HG02763 (cell line): ENCODE measurements at regions not wholly inside any gene's neighbourhood (a gene's known extent, or its start where the extent isn't known, plus 50 kb on each side); places are given as distances from the start of the nearest gene placed in this dataset.

Experiments
- ATAC-seq: cut with Tn5 transposase; IDR thresholded peaks from one replicate; pipeline ENCODE4 v1.9.1; 2021; ENCODE audit warnings: mild to moderate bottlenecking, moderate library complexity; ENCODE audit not compliant: unreplicated experiment

- no peak for ATAC-seq
Observed at GRCh38 chr11:80911666-80912065, 1470.8 kb upstream of the TENM4 start.

GRCh38 chr11:80900265-80900664, 1459.4 kb upstream of the TENM4 start:
- ATAC-seq, result peak; percentile 70

DNA sequence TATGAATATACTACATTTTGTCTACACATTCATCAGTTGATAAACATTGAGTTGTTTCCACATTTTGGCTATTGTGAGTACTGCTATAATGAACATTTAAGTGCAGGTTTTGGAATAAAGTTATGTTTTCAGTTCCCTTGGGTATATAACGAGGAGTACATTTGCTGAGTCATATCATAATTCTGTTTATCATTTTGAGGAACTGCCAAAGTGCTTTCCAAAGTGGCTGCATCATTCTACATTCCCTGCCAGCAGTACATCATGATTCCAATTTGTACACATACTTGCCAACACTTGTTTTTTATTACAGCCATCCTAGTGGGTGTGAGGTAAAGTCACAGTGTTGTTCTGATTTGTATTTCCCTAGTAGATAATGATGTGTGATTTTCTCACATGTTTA, 1458.6 kb upstream of the TENM4 start:
- ATAC-seq, result no peak

- ATAC-seq, result no peak
Observed at GRCh38 chr11:80898910-80899309, 1458.1 kb upstream of the TENM4 start.

DNA sequence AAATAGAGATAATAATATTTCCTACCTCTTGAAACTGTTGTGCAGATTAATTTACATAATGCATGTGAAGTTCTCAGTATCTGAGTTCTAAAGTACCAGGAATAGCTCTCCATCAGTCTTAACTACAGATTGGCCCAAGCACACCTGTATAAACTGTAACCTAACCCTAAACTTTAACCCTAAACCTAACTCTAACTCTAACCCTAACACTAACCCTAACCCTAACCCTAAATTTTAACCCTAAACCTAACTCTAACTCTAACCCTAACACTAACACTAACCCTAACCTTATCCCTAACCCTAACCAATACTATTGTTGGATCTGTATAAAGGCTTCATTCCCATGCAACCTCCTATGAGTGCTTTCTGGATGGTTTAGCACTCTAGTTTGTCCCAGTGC, 1445.9 kb upstream of the TENM4 start:
- ATAC-seq, result no peak

DNA sequence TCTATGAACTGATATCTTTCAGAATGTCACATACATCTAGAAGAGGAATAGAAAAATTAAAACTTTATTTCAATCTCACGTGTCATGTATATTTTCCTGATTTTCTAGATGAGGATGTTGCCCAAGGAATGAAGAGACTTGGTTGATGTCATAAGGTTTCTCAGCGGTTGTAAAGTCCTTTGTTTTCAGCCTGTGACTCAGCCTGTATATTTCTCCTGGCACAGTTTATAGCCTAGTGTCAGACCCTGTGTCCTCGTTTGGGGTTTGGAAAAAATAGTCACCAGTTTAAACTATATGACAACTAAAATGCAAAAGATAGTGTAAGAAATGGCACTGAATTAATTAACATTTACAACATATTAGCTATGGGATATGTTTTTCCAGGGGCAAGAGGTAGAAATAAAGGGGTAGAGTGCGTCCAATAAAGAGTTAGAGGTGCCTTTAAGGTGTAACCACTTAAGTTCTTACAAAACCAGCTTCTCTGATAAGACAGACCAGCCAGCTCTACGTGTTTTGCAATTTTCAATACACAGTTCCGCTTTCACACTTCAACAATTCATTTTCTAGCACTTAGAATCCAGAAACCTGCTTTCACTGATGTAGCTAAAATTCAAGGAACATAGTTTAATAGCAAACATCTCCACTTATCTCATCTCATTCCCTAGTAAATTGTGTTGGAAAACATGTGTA, 1432.6 kb upstream of the TENM4 start:
- ATAC-seq, result no peak

- no peak for ATAC-seq
Observed at GRCh38 chr11:80872116-80872728, 1431.4 kb upstream of the TENM4 start.

DNA sequence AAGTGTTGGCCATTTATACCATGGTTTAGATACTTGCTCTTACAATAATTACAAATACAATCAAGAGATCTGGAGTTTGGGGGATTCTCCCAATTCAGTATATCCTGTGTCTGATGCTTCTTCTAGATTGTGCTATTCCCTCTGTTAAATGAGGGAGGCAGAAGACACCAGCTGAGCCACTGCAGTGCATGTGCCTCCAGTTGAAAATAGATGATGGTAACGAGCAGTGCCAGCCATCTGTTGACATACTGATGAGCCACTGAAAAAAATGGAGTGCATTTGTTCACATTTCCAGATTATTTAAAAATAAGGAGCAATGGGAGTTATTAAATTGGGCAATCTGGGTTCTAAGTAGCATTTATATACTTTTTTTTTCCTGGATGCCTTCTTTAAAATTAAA, 1428.0 kb upstream of the TENM4 start:
- no peak for ATAC-seq

GRCh38 chr11:80862011-80862410, 1421.2 kb upstream of the TENM4 start:
- ATAC-seq, result no peak

DNA sequence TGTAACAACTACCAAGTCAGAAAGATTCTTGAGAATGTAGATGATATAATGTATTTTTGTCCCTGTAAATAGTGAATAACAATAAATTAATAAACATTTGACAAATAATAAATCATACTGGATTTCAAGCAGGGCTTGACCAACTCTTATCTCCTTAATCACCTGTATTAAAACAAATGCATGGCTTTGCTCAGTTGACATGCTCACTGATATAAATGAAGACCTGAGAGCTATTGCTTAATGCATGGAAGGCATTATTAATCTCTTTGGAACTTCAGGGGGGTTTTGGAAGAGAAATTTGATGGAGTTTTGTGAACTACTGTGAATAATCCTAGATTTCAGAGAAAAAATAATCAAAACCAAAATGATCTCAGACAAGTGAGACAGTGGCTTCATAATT, 1420.4 kb upstream of the TENM4 start:
- no peak for ATAC-seq

DNA sequence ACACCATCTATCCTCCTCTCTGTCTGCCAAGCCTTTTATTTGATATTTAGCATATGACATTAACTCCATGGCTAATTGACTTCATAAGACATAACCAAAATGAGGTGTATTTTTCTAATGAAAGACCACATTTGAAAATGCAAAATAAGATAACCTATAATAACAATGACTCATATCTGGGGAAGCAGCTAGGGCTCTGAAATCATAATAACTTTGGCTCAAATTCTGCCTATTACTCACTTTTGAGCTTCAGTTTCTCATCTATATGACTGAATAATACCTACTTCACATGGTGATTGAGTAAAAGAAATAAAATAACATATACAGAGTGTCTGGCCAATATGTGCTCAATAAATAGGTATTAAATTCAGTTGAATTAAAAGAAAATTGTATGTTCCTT, 1419.8 kb upstream of the TENM4 start:
- no peak for ATAC-seq

- ATAC-seq, result no peak
Observed at GRCh38 chr11:80856066-80856465, 1415.2 kb upstream of the TENM4 start.

DNA sequence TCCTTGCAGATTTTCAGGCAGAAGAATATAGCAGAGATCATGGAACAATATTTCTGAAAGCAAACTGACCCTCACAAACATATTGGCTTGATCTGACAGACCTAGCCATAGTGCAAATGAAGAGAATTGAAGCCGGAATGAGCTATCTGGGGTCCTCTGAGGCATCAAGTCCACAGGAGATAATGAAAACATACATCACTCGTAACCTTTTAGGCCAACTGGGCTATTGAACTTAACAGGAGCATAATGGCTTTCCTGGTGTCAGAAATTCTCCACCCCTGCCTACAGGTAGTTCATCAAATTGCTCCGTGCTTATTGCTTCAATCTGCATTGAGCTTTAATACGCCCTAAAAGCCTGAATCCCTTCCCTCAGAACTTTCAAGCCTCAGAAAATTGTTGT, 1414.6 kb upstream of the TENM4 start:
- ATAC-seq, result no peak

DNA sequence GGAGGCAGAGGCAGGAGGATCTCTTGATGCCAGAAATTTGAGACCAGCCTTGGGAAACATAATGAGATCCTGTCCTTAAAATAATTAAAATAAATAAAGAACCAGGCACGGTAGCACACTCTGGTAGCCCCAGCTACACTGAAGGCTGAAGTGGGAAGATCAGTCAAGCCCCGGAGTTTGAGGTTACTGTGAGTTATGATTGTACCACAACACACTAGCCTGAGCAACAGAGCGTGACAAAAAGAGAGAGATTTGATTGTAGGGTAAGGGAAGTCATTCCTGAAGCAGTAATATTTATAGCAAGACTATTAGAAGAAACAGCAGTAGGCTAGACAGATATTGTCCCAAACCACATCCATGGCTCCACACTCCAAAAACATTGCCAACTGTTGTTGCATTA, 1408.4 kb upstream of the TENM4 start:
- peak; percentile 44 for ATAC-seq

- ATAC-seq, result peak; percentile 93
Observed at GRCh38 chr11:80846979-80847378, 1406.1 kb upstream of the TENM4 start.

GRCh38 chr11:80846442-80846841, 1405.6 kb upstream of the TENM4 start:
- ATAC-seq, result no peak

GRCh38 chr11:80844110-80844819, 1403.4 kb upstream of the TENM4 start:
- ATAC-seq, result no peak

GRCh38 chr11:80843266-80843974, 1402.6 kb upstream of the TENM4 start:
- ATAC-seq, result peak; percentile 34

GRCh38 chr11:80842246-80842645, 1401.4 kb upstream of the TENM4 start:
- ATAC-seq, result no peak

DNA sequence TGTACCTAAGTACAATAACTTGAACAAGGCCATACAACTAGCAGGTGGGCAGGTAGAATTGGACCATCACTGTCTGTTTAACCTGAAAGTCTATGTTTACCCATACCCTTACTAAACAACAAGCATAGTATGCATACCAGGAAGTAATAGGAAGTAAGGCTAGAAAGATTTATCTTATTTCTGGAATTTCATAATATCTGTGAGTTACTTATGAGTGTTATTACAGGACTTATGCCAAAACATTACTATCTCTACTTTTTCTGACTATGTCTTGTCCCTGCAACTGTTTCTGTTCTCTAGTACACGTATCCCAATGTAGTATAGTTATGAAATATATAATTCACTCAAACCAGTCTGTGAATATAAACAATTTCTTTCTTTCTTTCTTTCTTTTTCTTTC, 1400.8 kb upstream of the TENM4 start:
- ATAC-seq, result no peak

GRCh38 chr11:80838153-80838552, 1397.3 kb upstream of the TENM4 start:
- ATAC-seq, result peak; percentile 74

DNA sequence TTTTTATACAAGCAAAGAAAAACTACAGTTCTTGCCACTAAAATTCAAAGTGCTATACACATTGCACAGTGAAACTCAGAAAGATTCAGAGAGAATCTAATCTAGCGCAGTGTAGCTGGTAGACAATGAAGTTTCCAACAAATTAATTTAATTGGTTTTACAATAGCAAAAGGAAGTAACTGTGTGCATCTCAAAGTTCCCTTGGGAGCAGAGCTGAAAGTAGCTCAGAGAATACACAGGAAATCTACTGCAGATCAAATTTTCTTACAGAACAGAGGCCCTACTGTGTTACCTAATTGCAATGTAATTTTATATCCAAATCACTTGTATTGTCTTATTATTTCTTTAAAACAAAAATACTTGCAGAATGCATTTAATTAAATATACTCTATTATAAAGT, 1396.2 kb upstream of the TENM4 start:
- no peak for ATAC-seq
